ENCODE measurements at regions not wholly inside any gene's neighbourhood (a gene's known extent, or its start where the extent isn't known, plus 50 kb on each side); places are given as distances from the start of the nearest gene placed in this dataset.

GRCh38 chr2:57987835-57988573 is 58.6 kb upstream of the VRK2 start:
- no peak for DNase-seq (ENCODE audit: low read depth in 2 of 3, low spot score in 1 of 3)

GRCh38 chr2:57990118-57990725 is 56.4 kb upstream of the VRK2 start:
- no peak for DNase-seq (ENCODE audit: low read depth in 2 of 3, low spot score in 1 of 3)
